A172 (cell line): ENCODE measurements at regions not wholly inside any gene's neighbourhood (a gene's known extent, or its start where the extent isn't known, plus 50 kb on each side); places are given as distances from the start of the nearest gene placed in this dataset.
"Not testable (repeated sequence)": the region's sequence is repeated elsewhere in the genome, so short reads cannot be mapped to it uniquely, and the experiment has no call there.

ENCODE experiments used
- DNase-seq: peaks from one replicate; pipeline ENCODE4 v3.0.0-alpha.2; 2015; ENCODE audit warnings: low spot score

DNA sequence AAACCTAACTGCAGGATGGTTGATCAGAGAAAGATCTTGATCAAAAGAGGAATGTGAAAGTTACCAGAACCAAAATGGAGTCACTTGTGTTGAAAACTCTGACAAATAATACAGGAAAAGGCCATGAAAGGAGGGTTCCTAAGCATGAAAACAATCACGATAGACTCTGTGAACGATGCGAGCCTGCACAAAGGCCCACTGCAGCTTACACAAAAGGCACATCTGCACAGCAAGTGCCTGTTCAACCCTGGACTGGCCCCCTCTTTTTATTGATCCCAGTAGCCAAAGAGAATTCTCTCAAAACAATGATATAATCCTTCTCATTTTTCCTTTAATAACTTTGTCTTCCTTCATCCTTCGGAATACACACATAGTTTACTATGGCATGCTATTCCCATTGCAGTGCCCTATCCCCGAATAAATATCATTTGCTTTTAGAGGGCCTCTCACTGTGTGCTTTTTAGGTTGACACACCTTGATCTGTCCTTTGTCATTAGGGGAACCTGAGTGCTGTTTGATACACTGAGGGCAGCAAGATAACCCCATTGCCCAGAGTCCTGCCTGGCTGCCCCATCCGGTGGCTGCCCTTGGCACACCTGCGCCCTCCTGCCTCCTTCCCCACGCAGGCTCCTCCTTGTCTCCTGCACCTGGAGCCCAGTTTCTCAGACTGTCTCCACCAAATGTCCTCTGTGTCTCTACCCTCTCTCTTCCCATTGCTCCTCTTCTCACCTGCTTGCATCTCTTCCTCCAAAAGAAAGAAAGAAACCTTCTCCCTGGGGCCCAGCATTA lies 98.3 kb upstream of the FRMD1 start:
- no peak for DNase-seq

DNA sequence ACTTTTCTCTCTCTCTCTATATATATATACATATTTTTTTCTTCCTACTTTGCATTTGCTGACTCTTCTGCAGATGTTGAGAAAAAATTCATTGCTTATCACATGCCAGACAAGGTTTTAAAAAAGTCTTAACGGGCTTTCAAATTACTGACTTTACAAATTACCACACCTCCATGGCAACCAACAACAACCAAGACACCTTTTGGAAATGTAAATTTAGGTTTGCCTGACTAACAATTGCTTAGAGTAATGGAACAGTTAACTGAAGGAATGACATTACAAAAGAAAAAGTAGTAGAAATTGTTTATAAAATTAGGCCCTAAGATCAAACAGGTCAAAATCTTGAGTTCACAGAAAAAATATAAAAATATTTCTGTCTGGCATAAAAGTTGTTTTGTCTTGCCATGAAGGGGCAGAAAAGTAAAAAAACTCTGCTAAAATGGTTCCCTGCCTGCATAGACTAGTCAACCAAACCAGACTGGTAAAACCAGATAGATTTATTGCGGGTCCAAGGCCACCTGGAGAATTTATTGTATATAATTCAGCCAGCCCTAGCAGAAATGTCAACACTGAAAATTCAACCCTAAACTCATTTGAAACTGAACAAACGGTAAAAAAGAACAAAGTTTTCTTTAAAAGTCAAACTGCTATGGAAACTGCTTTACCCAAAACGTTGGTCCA lies 92.8 kb upstream of the FRMD1 start:
- DNase-seq, result no peak

DNA sequence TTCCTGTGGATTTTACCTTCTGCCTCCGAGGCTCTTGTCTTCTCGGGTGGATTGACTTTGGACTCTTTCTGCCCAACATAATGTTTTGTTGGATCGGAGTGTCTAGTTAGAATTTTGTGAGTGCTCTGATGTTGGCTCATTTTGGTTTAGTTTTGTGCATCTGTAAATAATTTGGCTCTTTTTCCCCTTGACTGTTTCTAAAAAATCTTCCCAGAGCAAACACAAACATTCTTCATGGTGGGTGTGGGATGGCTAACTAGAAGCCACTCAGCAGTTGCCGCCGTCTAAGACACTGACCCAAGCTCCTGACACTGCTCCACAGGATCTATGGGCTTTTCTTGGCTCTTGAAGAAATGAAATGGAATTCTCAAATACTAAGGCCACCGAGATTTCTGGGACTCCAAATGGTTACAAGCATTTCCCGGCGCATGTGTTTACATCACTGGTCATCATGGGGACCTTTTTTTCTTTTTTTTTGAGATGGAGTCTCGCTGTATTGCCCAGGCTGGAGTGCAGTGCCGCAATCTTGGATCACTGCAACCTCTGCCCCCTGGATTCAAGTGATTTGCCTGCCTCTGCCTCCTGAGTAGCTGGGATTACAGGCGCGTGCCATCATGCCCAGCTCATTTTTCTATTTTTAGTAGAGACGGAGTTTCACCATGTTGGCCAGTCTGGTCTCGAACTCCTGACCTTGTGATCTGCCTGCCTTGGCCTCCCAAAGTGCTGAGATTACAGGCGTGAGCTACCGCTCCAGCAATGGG lies 92.0 kb upstream of the FRMD1 start:
- no peak for DNase-seq

DNA sequence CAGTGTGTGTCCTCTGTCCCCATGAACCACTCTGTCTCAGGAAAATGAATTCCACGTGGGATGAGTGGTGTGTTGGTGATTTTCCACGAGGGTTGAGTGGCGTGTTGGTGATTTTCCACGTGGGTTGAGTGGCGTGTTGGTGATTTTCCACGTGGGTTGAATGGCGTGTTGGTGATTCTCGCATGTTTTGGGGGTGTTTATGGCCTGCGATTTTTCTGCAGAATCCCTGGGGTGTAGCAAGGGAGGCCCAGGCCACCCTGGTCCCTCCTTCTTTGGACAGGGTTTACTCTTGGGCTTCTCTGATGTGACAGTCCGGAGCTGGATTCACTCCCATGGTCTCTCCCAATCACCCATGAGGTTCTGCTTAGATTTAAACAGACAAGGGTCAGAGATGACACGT lies 90.6 kb upstream of the FRMD1 start:
- DNase-seq, result no peak

DNA sequence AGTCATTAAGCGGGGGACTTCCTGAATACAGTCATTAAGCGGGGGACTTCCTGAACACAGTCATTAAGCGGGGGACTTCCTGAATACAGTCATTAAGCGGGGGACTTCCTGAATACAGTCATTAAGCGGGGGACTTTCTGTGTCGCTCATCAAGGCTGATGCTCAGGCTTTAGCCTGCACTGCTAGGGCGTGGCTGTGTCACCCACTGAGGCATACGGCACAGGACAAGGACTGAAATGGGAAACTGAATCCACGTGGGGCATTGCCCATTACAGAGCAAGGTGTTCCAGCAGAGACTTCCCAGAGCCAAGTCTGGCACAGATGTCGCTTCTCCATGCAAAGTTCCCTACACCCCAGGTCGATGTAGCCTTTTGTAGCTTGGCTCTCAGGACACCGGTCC lies 89.9 kb upstream of the FRMD1 start:
- DNase-seq, result not testable (repeated sequence)

DNA sequence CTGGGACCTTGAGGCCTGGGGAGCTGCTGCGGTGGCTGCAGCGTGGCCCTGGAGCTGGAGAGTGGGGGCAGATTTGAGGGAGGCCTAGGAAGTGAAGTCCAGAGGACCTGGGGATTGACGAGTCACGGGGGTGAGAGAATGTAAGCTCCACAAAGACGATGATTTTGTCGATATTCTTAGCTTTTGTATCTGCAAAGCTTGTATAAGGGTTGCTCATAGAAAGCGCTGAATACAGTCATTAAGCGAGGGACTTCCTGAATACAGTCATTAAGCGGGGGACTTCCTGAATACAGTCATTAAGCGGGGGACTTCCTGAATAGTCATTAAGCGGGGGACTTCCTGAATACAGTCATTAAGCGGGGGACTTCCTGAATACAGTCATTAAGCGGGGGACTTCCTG lies 89.3 kb upstream of the FRMD1 start:
- DNase-seq, result not testable (repeated sequence)

DNA sequence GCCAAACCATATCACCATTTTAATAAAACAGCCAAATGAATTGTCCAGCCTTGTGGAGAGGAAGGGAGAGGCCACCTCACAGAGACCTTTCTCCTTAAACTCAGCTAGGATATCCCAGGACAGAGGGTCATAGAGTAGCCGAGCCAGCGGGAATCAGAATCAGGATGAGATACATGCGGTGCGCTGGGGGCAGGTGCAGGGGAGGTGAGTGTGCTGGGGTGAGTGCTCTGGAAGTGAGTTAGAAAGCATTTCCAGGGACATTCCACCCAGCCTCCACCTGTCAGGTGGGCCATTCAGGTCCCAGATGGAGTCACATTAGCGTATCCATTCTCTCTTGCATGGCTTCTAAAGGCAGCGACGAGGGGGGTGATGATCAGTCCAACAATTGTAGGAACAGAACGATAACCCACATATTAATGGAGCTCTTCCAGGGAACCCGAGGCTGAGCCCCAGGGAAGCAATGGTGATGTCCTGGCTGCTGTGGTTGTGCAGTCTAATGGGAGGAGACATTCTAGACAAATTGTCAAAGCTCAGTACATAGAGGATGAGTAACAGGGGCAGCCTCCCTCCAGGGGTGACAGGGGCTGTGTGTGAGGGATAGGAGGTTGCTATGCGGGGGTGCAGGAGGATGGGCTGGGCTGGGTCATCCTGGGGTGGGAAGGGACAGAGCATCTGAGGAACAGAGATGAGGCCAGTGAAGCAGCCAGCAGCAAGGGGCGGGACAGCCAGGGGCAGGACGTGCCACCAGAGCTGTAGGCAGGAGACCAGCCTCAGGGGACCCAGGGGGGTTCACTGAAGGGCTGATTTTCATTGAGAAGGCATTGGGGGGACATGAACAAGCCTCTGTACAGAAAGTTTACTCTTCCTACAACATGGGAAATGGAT lies 88.7 kb upstream of the FRMD1 start:
- no peak for DNase-seq

DNA sequence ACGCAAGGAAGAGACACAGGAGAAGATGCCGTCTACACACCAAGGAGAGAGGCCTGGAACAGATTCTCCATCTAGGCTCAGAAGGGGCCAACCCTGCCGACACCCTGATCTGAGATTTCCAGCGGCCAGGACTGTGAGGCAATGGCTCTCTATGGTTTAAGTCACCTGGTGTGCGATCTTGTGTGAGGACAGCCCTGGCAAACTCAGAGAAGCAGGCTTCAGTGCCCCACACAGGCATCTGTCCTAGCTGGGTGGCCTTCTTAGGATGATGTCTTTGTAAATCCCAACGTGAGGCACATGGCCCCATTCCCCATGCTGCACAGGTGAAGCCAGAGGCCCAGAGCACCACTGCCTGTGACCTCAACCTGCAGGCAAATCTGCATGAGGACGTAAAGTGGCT lies 87.6 kb upstream of the FRMD1 start:
- DNase-seq, result no peak

DNA sequence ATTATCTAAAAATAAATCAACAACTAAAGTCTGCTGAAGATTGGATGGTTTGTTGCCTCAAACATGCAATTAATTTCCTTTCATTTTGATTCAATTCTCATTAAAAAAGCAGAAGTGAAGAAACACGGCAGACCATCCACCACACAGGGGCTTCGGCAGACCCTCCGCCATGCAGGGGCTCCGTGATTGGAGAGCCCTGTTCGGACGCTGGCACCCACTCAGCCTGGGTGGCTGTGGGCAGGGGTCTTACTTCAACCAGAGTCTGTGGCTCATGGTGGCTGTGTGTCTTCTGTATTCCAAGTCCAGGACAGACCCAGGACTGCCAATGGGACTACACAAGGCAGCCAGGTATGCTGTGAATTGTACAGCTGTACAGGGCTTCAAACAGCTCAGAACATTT lies 86.9 kb upstream of the FRMD1 start:
- DNase-seq, result no peak

DNA sequence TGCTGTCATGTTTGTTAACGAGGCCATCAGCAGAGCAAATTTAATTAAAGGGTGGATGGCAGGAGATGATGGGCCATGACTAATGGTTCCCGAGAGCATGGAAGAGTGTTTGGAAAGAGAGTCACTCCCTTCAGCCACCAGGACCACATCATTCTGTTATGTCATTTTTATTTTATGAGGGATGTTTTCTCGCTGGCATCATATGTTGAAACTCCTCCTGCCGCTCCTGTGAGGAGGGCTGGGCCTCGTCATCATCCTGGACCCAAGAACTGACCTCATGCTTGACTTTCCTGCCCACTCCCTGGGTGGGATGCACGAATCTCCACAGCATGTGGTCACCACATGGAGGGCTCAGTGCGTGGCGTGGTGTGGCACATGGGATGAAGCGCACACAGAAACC lies 86.4 kb upstream of the FRMD1 start:
- peak; percentile 58 for DNase-seq

DNA sequence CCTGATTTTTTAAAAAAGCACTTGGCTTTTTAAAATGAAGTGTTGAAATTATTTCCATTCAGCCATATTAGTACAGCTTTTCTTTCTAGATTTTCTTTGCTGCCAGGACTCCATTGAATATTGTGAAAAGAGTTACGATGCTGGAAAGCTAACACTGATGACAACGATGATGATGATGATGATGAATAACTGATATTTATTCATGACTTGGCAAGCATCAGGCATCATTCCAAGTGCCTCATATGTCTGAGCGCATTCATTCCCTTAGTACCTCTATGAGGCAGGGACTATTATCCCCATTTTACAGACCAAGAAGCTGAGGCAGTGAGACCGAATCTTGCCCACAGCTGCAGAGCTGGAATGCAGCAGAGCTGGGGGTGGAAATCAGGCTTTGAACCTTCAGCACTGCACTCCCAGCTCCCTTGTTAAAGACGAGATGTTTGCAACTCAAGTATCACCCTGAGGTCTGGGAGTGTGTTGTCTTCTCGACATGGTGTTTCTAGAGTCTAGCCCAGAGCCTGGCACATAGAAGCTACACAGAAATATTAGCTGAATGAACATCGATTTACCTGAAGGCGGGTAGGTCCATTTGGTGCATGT lies 85.5 kb upstream of the FRMD1 start:
- no peak for DNase-seq

DNA sequence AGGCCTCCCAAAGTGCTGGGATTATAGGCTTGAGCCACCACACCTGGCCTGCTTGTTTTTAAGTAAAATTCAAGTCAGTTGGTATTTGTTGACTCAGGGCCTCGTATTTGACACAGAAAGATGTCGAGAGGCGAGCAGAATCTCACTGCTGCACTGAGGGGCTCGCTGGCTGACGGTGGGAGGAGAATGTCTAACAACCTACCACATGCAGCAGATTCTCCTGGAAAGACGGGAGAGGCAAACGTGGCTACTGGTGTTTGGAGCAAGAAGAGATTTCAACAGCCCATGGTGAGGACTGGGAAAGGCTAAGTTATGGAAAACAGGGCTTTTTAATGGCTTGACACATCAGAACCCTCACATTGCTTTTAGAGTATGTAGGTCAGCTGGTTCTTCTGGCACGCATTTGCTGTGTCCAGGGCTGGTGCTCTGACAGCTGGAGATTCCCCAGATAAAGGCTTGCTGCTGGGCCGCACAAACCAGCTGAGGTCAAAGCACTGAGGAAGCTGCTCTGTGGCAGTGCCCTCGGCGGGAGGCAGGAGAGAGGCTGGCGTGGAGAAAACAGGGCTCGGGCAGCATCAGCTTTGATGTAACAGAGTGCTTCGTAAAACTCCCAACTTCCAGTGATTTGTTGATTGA lies 84.2 kb upstream of the FRMD1 start:
- no peak for DNase-seq

DNA sequence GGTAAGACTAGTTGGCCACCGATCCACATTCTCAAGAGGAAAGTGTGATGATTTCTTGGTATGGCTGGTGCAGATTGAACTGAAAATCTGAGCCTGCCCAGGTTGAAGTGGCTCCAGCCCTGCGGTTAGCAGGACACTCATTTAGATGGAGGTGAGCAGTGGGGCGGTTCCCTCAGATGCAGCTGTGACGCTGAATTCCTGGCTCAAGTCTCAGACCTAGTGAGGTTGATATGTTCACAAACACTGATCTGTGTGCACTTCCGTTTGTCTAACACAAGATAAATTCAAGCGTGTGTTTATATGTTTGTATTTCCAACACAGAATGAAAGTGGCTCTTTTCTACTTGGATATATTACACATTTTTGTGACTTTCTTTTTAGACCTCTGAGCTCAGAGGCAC lies 83.4 kb upstream of the FRMD1 start:
- DNase-seq, result no peak

DNA sequence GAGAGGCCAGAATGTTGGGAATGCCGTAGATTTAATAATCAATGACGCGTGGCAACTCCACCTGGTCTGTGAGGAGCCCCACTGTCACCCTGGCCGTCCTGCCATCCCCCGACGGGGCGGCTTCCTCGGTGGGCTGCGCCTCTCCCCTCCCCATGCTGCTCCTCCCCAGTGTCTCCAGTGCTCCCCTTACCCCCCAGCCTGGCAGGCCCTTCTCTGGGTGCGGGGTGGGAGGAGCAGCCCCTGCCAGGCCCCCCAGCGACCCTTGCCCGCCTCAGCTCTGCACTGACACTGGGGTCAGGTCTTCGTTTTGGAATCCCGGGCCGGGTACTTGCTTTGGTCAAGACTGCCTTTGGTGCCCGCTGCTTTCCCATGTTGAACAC lies 82.3 kb upstream of the FRMD1 start:
- no peak for DNase-seq

DNA sequence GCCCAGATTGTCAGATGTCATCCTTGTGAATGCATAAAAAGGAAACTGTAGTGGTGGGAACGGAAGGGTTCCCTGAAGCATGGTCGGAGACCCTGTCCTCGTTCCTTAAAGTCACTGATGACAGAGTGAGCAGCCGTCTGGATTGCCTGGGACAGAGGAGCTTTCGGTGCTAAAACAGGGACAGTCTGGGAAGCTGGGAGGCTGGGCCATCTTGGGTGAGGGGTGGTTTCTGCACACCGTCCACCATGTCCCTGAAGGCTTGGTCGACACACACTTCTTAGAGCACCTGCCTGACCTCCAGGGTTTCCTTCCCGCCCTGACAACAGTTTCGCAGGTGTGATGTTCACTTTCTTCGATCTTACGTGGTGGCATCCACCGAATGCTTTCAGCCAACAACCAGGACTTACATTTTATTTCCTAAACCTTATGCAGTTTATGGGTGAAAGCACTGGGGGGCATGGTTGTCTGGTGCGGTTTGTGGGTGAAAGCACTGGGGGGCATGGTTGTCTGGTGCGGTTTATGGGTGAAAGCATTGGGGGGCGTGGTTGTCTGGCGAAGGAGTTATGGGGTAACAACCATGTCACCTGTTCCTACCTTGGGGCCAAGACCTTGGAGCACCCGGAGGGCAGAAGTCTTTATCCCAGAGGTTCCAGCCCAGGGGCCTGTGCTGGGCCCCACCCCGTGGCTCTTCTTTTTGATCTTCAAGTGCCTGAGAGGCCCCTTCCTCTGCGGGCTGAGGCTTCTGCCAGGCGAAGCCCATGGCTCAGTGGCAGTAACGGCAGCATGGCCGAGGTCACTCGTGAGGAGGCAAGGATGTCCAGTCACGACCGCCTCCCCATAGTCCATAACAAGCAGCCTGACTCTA lies 81.7 kb upstream of the FRMD1 start:
- no peak for DNase-seq

DNA sequence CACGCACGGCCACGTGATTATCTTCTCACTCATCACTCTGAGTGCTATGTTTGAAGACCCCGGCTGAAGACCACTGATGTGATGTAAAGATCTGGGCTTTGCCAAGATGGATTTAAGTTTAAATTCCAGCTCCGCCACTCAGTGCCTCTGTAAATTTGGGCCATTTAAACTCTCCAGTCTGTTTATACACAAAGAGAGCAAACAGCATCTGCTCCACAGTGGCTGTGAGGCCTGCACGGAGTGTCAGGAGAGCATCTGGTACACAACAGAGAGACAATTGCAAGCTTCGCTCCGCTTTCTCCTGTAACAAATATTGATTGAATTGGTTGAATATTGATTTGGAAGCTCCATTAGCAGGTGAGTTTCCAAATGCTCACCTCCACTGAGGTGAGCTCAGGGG lies 80.5 kb upstream of the FRMD1 start:
- no peak for DNase-seq

DNA sequence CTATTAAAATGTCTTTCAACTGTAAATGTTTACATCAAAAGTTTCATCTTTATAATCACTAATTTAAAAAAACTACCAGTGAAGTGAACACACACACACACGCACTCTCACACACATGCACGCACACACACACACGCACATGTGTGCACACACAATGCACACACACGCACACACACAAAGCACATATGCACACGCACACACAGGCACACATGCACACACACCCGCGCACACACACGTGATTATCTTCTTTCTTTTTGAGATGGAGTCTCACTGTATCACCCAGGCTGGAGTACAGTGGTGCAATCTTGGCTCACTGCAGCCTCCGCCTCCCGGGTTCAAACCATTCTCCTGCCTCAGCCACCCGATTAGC lies 80.0 kb upstream of the FRMD1 start:
- DNase-seq, result no peak

DNA sequence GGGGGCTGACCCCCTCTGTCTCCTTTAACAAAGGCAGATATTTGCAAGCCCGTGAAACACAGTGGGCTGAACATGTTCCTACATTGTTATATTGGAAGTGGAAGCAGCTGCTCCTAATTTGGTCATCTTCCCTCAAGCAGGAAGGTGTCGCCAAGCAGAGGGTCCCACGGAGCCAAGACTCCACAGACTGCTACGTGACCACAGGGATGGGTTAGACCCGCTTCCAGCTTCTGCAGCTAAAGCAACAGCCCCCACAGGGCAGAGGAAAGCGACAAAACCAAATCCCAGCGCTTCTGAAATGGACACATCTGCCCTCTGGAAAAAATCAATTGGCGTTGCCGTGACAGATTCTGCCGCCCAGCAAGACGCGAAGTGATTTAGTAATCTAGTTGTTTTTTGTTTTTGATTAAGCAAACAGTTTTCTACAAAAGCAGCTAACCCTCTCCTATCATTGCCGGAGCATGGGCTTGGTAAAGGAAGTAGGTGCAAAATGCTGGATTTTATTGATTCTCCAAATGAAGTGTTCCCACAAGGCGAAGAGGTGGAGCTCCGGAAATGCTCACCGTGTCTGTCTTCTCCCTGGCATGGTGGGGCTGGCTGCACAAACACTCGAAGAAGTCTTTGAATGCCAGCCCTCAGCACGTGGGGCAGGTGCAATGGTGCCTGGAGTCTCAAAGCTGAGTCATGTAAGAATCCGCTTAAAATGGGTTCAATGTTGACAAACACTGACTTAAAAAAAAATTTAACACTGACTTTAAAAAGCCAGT lies 79.4 kb upstream of the FRMD1 start:
- peak; percentile 34 for DNase-seq
